ENCODE measurements at regions not wholly inside any gene's neighbourhood (a gene's known extent, or its start where the extent isn't known, plus 50 kb on each side); places are given as distances from the start of the nearest gene placed in this dataset.
"Not testable (repeated sequence)": the region's sequence is repeated elsewhere in the genome, so short reads cannot be mapped to it uniquely, and the experiment has no call there.

- H3K9me3 ChIP-seq (ENCODE audit: control insufficient read depth, low read length); H3K27me3 ChIP-seq (ENCODE audit: control insufficient read depth, insufficient read depth, low read length, poor library complexity, severe bottlenecking); H3K4me1 ChIP-seq (ENCODE audit: control insufficient read depth, insufficient read depth, low read length); H3K27ac ChIP-seq (ENCODE audit: insufficient read depth, low read depth, low read length, poor library complexity, severe bottlenecking); H3K4me3 ChIP-seq (ENCODE audit: insufficient read depth, low read depth, low read length); H3K36me3 ChIP-seq (ENCODE audit: control insufficient read depth, insufficient read depth, low read length): not testable (repeated sequence)
- 92 to 95% methylated on average over 1 of the region's 1 CpG for WGBS, 2 experiments
Measured at GRCh38 chr4:137895515-137895914, 346.6 kb downstream of the SLC7A11 start.

GRCh38 chr4:137892134-137892533 is 350.0 kb downstream of the SLC7A11 start:
- Histone ChIP-seq H3K27ac (ENCODE audit: insufficient read depth, low read depth, low read length, poor library complexity, severe bottlenecking) (no peak overlapping the region), H3K36me3 (ENCODE audit: control insufficient read depth, insufficient read depth, low read length) (no peaks in the 10 kb centered on the region), H3K27me3 (ENCODE audit: control insufficient read depth, insufficient read depth, low read length, poor library complexity, severe bottlenecking) (no peaks in the 10 kb centered on the region), H3K9me3 (ENCODE audit: control insufficient read depth, low read length) (no peaks in the 10 kb centered on the region), H3K4me1 (ENCODE audit: control insufficient read depth, insufficient read depth, low read length) (no peaks in the 10 kb centered on the region), H3K4me3 (ENCODE audit: insufficient read depth, low read depth, low read length) (no peak overlapping the region)
- WGBS, 2 experiments = 73 to 88% methylated on average over 2 to 3 of the region's 3 CpGs

GRCh38 chr4:137890812-137891211 is 351.3 kb downstream of the SLC7A11 start:
- Histone ChIP-seq H3K36me3 (ENCODE audit: control insufficient read depth, insufficient read depth, low read length) (no peaks in the 10 kb centered on the region), H3K4me1 (ENCODE audit: control insufficient read depth, insufficient read depth, low read length) (no peaks in the 10 kb centered on the region), H3K9me3 (ENCODE audit: control insufficient read depth, low read length) (no peaks in the 10 kb centered on the region), H3K4me3 (ENCODE audit: insufficient read depth, low read depth, low read length) (no peak overlapping the region), H3K27me3 (ENCODE audit: control insufficient read depth, insufficient read depth, low read length, poor library complexity, severe bottlenecking) (no peaks in the 10 kb centered on the region), H3K27ac (ENCODE audit: insufficient read depth, low read depth, low read length, poor library complexity, severe bottlenecking) (no peak overlapping the region)
- 97 to 100% methylated on average over 2 of the region's 2 CpGs for WGBS, 2 experiments

GRCh38 chr4:137881641-137882040 is 349.3 kb upstream of the PCDH18 start:
- Histone ChIP-seq H3K36me3 (ENCODE audit: control insufficient read depth, insufficient read depth, low read length) (no peaks in the 10 kb centered on the region), H3K4me3 (ENCODE audit: insufficient read depth, low read depth, low read length) (no peak overlapping the region), H3K27ac (ENCODE audit: insufficient read depth, low read depth, low read length, poor library complexity, severe bottlenecking) (no peak overlapping the region), H3K27me3 (ENCODE audit: control insufficient read depth, insufficient read depth, low read length, poor library complexity, severe bottlenecking) (no peaks in the 10 kb centered on the region), H3K4me1 (ENCODE audit: control insufficient read depth, insufficient read depth, low read length) (no peaks in the 10 kb centered on the region), H3K9me3 (ENCODE audit: control insufficient read depth, low read length) (no peaks in the 10 kb centered on the region)
- 85 to 87% methylated on average over 4 of the region's 4 CpGs for WGBS, 2 experiments

GRCh38 chr4:137868067-137868466 is 335.8 kb upstream of the PCDH18 start:
- not testable (repeated sequence) for H3K36me3 ChIP-seq (ENCODE audit: control insufficient read depth, insufficient read depth, low read length); H3K9me3 ChIP-seq (ENCODE audit: control insufficient read depth, low read length); H3K4me1 ChIP-seq (ENCODE audit: control insufficient read depth, insufficient read depth, low read length); H3K27ac ChIP-seq (ENCODE audit: insufficient read depth, low read depth, low read length, poor library complexity, severe bottlenecking); H3K4me3 ChIP-seq (ENCODE audit: insufficient read depth, low read depth, low read length); H3K27me3 ChIP-seq (ENCODE audit: control insufficient read depth, insufficient read depth, low read length, poor library complexity, severe bottlenecking)
- 83 to 89% methylated on average over 1 of the region's 3 CpGs for WGBS, 2 experiments

GRCh38 chr4:137866671-137867070 is 334.4 kb upstream of the PCDH18 start:
- no peaks in the 10 kb centered on the region for H3K9me3 ChIP-seq (ENCODE audit: control insufficient read depth, low read length)
- 88 to 94% methylated on average over 3 of the region's 3 CpGs for WGBS, 2 experiments

GRCh38 chr4:137861682-137862081 is 329.4 kb upstream of the PCDH18 start:
- Histone ChIP-seq H3K36me3 (ENCODE audit: control insufficient read depth, insufficient read depth, low read length) (no peaks in the 10 kb centered on the region), H3K27me3 (ENCODE audit: control insufficient read depth, insufficient read depth, low read length, poor library complexity, severe bottlenecking) (no peaks in the 10 kb centered on the region), H3K4me3 (ENCODE audit: insufficient read depth, low read depth, low read length) (no peak overlapping the region), H3K4me1 (ENCODE audit: control insufficient read depth, insufficient read depth, low read length) (no peaks in the 10 kb centered on the region), H3K27ac (ENCODE audit: insufficient read depth, low read depth, low read length, poor library complexity, severe bottlenecking) (no peak overlapping the region), H3K9me3 (ENCODE audit: control insufficient read depth, low read length) (no peaks in the 10 kb centered on the region)

More at GRCh38 chr4:137866671-137867070, 334.4 kb upstream of the PCDH18 start:
- H3K36me3 ChIP-seq (ENCODE audit: control insufficient read depth, insufficient read depth, low read length) = no peaks in the 10 kb centered on the region
- H3K4me3 ChIP-seq (ENCODE audit: insufficient read depth, low read depth, low read length) = no peak overlapping the region
- H3K4me1 ChIP-seq (ENCODE audit: control insufficient read depth, insufficient read depth, low read length) = no peaks in the 10 kb centered on the region
- H3K27me3 ChIP-seq (ENCODE audit: control insufficient read depth, insufficient read depth, low read length, poor library complexity, severe bottlenecking) = no peaks in the 10 kb centered on the region
- no peak overlapping the region for H3K27ac ChIP-seq (ENCODE audit: insufficient read depth, low read depth, low read length, poor library complexity, severe bottlenecking)

GRCh38 chr4:137853424-137853823 is 321.1 kb upstream of the PCDH18 start:
- H3K4me1 ChIP-seq (ENCODE audit: control insufficient read depth, insufficient read depth, low read length) = no peaks in the 10 kb centered on the region
- 96 to 97% methylated on average over 29 of the region's 29 CpGs for WGBS, 2 experiments
- no peaks in the 10 kb centered on the region for H3K36me3 ChIP-seq (ENCODE audit: control insufficient read depth, insufficient read depth, low read length)
- no peaks in the 10 kb centered on the region for H3K9me3 ChIP-seq (ENCODE audit: control insufficient read depth, low read length)
- no peaks in the 10 kb centered on the region for H3K27me3 ChIP-seq (ENCODE audit: control insufficient read depth, insufficient read depth, low read length, poor library complexity, severe bottlenecking)
- no peak overlapping the region for H3K4me3 ChIP-seq (ENCODE audit: insufficient read depth, low read depth, low read length)
- no peak overlapping the region for H3K27ac ChIP-seq (ENCODE audit: insufficient read depth, low read depth, low read length, poor library complexity, severe bottlenecking)

- Histone ChIP-seq H3K27me3 (ENCODE audit: control insufficient read depth, insufficient read depth, low read length, poor library complexity, severe bottlenecking) (no peaks in the 10 kb centered on the region), H3K27ac (ENCODE audit: insufficient read depth, low read depth, low read length, poor library complexity, severe bottlenecking) (no peak overlapping the region), H3K36me3 (ENCODE audit: control insufficient read depth, insufficient read depth, low read length) (no peaks in the 10 kb centered on the region), H3K9me3 (ENCODE audit: control insufficient read depth, low read length) (no peaks in the 10 kb centered on the region), H3K4me3 (ENCODE audit: insufficient read depth, low read depth, low read length) (no peak overlapping the region), H3K4me1 (ENCODE audit: control insufficient read depth, insufficient read depth, low read length) (no peaks in the 10 kb centered on the region)
- 88 to 100% methylated on average over 1 to 2 of the region's 2 CpGs for WGBS, 2 experiments
Measured at GRCh38 chr4:137852326-137852725, 320.0 kb upstream of the PCDH18 start.

GRCh38 chr4:137851435-137851834 is 319.1 kb upstream of the PCDH18 start:
- Histone ChIP-seq H3K27me3 (ENCODE audit: control insufficient read depth, insufficient read depth, low read length, poor library complexity, severe bottlenecking) (no peaks in the 10 kb centered on the region), H3K4me1 (ENCODE audit: control insufficient read depth, insufficient read depth, low read length) (no peaks in the 10 kb centered on the region), H3K36me3 (ENCODE audit: control insufficient read depth, insufficient read depth, low read length) (no peaks in the 10 kb centered on the region), H3K4me3 (ENCODE audit: insufficient read depth, low read depth, low read length) (no peak overlapping the region), H3K27ac (ENCODE audit: insufficient read depth, low read depth, low read length, poor library complexity, severe bottlenecking) (no peak overlapping the region), H3K9me3 (ENCODE audit: control insufficient read depth, low read length) (no peaks in the 10 kb centered on the region)
- no CpG with 5 or more reads among the region's 2 CpGs for WGBS, 2 experiments

- not testable (repeated sequence) for H3K4me1 ChIP-seq (ENCODE audit: control insufficient read depth, insufficient read depth, low read length); H3K27me3 ChIP-seq (ENCODE audit: control insufficient read depth, insufficient read depth, low read length, poor library complexity, severe bottlenecking); H3K27ac ChIP-seq (ENCODE audit: insufficient read depth, low read depth, low read length, poor library complexity, severe bottlenecking); H3K4me3 ChIP-seq (ENCODE audit: insufficient read depth, low read depth, low read length); H3K36me3 ChIP-seq (ENCODE audit: control insufficient read depth, insufficient read depth, low read length); H3K9me3 ChIP-seq (ENCODE audit: control insufficient read depth, low read length)
Measured at GRCh38 chr4:137827945-137828344, 295.7 kb upstream of the PCDH18 start.

All from ectodermal cell (in vitro differentiated cells).